ENCODE measurements at regions not wholly inside any gene's neighbourhood (a gene's known extent, or its start where the extent isn't known, plus 50 kb on each side); places are given as distances from the start of the nearest gene placed in this dataset.

DNA sequence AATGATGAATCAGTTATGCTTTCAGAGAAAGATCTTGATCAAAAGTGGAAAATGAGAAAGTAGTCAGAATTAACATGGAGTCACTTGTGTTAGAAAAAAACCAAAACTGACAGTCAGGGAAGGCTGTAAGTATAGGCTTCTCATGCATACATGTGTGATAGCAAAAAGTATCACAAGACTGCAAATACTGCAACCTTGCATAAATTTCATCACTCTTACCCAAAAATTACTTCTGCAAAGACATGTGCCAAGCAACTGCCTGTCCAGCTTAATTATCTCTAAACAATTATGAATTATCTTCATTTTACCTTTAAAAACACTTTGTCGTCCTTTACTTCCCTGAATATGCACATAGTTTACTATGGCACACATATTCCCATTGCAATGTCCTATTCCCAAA is 2466.4 kb upstream of the PCDH20 start (continued):
- TF ChIP-seq, protein P1, sequence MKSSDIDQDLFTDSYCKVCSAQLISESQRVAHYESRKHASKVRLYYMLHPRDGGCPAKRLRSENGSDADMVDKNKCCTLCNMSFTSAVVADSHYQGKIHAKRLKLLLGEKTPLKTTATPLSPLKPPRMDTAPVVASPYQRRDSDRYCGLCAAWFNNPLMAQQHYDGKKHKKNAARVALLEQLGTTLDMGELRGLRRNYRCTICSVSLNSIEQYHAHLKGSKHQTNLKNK (CRISPR knock-in tag; IDR thresholded peaks at IDR 0.05): no peak
- no peak for TF ChIP-seq TCF7 (CRISPR knock-in tag; IDR thresholded peaks at IDR 0.05; ENCODE audit: low read depth)
- TF ChIP-seq ESRRA (CRISPR knock-in tag; IDR thresholded peaks at IDR 0.05; ENCODE audit: borderline replicate concordance): no peak
- no peak for TF ChIP-seq ZBTB21 (CRISPR knock-in tag; IDR thresholded peaks at IDR 0.05; ENCODE audit: borderline replicate concordance)
- no peak for TF ChIP-seq NFYB (CRISPR knock-in tag; conservative IDR thresholded peaks at IDR 0.05; ENCODE audit: low read depth)
- TF ChIP-seq, protein P2, sequence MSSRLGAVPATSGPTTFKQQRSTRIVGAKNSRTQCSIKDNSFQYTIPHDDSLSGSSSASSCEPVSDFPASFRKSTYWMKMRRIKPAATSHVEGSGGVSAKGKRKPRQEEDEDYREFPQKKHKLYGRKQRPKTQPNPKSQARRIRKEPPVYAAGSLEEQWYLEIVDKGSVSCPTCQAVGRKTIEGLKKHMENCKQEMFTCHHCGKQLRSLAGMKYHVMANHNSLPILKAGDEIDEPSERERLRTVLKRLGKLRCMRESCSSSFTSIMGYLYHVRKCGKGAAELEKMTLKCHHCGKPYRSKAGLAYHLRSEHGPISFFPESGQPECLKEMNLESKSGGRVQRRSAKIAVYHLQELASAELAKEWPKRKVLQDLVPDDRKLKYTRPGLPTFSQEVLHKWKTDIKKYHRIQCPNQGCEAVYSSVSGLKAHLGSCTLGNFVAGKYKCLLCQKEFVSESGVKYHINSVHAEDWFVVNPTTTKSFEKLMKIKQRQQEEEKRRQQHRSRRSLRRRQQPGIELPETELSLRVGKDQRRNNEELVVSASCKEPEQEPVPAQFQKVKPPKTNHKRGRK (CRISPR knock-in tag; IDR thresholded peaks at IDR 0.05; ENCODE audit: borderline replicate concordance): no peak
- TF ChIP-seq, protein P3, sequence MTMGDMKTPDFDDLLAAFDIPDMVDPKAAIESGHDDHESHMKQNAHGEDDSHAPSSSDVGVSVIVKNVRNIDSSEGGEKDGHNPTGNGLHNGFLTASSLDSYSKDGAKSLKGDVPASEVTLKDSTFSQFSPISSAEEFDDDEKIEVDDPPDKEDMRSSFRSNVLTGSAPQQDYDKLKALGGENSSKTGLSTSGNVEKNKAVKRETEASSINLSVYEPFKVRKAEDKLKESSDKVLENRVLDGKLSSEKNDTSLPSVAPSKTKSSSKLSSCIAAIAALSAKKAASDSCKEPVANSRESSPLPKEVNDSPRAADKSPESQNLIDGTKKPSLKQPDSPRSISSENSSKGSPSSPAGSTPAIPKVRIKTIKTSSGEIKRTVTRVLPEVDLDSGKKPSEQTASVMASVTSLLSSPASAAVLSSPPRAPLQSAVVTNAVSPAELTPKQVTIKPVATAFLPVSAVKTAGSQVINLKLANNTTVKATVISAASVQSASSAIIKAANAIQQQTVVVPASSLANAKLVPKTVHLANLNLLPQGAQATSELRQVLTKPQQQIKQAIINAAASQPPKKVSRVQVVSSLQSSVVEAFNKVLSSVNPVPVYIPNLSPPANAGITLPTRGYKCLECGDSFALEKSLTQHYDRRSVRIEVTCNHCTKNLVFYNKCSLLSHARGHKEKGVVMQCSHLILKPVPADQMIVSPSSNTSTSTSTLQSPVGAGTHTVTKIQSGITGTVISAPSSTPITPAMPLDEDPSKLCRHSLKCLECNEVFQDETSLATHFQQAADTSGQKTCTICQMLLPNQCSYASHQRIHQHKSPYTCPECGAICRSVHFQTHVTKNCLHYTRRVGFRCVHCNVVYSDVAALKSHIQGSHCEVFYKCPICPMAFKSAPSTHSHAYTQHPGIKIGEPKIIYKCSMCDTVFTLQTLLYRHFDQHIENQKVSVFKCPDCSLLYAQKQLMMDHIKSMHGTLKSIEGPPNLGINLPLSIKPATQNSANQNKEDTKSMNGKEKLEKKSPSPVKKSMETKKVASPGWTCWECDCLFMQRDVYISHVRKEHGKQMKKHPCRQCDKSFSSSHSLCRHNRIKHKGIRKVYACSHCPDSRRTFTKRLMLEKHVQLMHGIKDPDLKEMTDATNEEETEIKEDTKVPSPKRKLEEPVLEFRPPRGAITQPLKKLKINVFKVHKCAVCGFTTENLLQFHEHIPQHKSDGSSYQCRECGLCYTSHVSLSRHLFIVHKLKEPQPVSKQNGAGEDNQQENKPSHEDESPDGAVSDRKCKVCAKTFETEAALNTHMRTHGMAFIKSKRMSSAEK (CRISPR knock-in tag; IDR thresholded peaks at IDR 0.05; ENCODE audit: borderline replicate concordance): no peak
- TF ChIP-seq, protein P4, sequence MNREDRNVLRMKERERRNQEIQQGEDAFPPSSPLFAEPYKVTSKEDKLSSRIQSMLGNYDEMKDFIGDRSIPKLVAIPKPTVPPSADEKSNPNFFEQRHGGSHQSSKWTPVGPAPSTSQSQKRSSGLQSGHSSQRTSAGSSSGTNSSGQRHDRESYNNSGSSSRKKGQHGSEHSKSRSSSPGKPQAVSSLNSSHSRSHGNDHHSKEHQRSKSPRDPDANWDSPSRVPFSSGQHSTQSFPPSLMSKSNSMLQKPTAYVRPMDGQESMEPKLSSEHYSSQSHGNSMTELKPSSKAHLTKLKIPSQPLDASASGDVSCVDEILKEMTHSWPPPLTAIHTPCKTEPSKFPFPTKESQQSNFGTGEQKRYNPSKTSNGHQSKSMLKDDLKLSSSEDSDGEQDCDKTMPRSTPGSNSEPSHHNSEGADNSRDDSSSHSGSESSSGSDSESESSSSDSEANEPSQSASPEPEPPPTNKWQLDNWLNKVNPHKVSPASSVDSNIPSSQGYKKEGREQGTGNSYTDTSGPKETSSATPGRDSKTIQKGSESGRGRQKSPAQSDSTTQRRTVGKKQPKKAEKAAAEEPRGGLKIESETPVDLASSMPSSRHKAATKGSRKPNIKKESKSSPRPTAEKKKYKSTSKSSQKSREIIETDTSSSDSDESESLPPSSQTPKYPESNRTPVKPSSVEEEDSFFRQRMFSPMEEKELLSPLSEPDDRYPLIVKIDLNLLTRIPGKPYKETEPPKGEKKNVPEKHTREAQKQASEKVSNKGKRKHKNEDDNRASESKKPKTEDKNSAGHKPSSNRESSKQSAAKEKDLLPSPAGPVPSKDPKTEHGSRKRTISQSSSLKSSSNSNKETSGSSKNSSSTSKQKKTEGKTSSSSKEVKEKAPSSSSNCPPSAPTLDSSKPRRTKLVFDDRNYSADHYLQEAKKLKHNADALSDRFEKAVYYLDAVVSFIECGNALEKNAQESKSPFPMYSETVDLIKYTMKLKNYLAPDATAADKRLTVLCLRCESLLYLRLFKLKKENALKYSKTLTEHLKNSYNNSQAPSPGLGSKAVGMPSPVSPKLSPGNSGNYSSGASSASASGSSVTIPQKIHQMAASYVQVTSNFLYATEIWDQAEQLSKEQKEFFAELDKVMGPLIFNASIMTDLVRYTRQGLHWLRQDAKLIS (CRISPR knock-in tag; IDR thresholded peaks at IDR 0.05; ENCODE audit: borderline replicate concordance): no peak
- no peak for TF ChIP-seq GRHL2 (CRISPR knock-in tag; IDR thresholded peaks at IDR 0.05; ENCODE audit: insufficient replicate concordance, severe bottlenecking)

DNA sequence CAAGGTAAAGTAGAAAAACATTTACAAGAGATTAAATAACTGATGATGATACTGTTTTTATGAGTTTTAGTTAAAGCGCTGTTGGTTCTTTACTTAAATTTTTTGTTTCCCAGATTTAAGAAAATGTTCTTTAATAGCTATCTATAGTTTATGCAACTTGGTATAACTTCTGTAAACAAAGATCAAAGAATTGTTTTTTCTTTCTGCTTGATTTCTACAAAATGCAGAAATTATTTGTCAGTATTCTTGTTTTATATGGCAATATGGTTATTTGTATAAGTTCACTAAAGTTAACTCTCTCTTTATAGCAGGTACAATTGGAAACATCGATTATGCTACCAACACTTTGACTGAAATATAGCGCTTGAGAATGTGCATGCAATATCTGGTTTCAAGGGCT is 2465.1 kb upstream of the PCDH20 start:
- ChIA-PET CTCF (no interaction called here), POLR2A (no interaction called here)
- ATAC-seq (no peak), DNase-seq (ENCODE audit: low spot score) (no peak)
- Mint-ChIP-seq H3K4me1 (no peaks in the 10 kb centered on the region), H3K9me3 (peaks cover 17% of the 10 kb centered on the region), H3K36me3 (no peaks in the 10 kb centered on the region), H3K27ac (no peak overlapping the region), H3K4me3 (no peak overlapping the region), H3K27me3 (ENCODE audit: low read depth) (no peaks in the 10 kb centered on the region)
- TF ChIP-seq, protein P5, sequence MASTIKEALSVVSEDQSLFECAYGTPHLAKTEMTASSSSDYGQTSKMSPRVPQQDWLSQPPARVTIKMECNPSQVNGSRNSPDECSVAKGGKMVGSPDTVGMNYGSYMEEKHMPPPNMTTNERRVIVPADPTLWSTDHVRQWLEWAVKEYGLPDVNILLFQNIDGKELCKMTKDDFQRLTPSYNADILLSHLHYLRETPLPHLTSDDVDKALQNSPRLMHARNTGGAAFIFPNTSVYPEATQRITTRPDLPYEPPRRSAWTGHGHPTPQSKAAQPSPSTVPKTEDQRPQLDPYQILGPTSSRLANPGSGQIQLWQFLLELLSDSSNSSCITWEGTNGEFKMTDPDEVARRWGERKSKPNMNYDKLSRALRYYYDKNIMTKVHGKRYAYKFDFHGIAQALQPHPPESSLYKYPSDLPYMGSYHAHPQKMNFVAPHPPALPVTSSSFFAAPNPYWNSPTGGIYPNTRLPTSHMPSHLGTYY (CRISPR knock-in tag; IDR thresholded peaks at IDR 0.05): no peak
- TF ChIP-seq, protein P1 (CRISPR knock-in tag; IDR thresholded peaks at IDR 0.05): no peak
- TF ChIP-seq CREB1 (CRISPR knock-in tag; IDR thresholded peaks at IDR 0.05) (no peak), NFATC4 (CRISPR knock-in tag; IDR thresholded peaks at IDR 0.05) (no peak), TEAD1 (CRISPR knock-in tag; IDR thresholded peaks at IDR 0.05) (no peak), SMAD3 (CRISPR knock-in tag; IDR thresholded peaks at IDR 0.05; ENCODE audit: borderline replicate concordance) (no peak), TP53 (CRISPR knock-in tag; IDR thresholded peaks at IDR 0.05) (no peak), ZNF263 (CRISPR knock-in tag; IDR thresholded peaks at IDR 0.05; ENCODE audit: low read depth) (no peak), FOXP1 (CRISPR knock-in tag; IDR thresholded peaks at IDR 0.05; ENCODE audit: borderline replicate concordance) (no peak), ZNF121 (CRISPR knock-in tag; IDR thresholded peaks at IDR 0.05) (no peak), ATF1 (CRISPR knock-in tag; IDR thresholded peaks at IDR 0.05) (no peak)
- TF ChIP-seq, protein P6, sequence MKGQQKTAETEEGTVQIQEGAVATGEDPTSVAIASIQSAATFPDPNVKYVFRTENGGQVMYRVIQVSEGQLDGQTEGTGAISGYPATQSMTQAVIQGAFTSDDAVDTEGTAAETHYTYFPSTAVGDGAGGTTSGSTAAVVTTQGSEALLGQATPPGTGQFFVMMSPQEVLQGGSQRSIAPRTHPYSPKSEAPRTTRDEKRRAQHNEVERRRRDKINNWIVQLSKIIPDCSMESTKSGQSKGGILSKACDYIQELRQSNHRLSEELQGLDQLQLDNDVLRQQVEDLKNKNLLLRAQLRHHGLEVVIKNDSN (CRISPR knock-in tag; IDR thresholded peaks at IDR 0.05): no peak
- TF ChIP-seq, protein P7, sequence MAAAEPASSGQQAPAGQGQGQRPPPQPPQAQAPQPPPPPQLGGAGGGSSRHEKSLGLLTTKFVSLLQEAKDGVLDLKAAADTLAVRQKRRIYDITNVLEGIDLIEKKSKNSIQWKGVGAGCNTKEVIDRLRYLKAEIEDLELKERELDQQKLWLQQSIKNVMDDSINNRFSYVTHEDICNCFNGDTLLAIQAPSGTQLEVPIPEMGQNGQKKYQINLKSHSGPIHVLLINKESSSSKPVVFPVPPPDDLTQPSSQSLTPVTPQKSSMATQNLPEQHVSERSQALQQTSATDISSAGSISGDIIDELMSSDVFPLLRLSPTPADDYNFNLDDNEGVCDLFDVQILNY (CRISPR knock-in tag; IDR thresholded peaks at IDR 0.05): no peak
- TF ChIP-seq, protein P8, sequence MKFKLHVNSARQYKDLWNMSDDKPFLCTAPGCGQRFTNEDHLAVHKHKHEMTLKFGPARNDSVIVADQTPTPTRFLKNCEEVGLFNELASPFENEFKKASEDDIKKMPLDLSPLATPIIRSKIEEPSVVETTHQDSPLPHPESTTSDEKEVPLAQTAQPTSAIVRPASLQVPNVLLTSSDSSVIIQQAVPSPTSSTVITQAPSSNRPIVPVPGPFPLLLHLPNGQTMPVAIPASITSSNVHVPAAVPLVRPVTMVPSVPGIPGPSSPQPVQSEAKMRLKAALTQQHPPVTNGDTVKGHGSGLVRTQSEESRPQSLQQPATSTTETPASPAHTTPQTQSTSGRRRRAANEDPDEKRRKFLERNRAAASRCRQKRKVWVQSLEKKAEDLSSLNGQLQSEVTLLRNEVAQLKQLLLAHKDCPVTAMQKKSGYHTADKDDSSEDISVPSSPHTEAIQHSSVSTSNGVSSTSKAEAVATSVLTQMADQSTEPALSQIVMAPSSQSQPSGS (CRISPR knock-in tag; IDR thresholded peaks at IDR 0.05; ENCODE audit: borderline replicate concordance, low read depth): no peak
